OCI-LY7 (cell line): ENCODE measurements at regions not wholly inside any gene's neighbourhood (a gene's known extent, or its start where the extent isn't known, plus 50 kb on each side); places are given as distances from the start of the nearest gene placed in this dataset.

Experiments
- CTCF ChIP-seq: fragments of 200-600 bp; sonication (generic); conservative IDR thresholded peaks from 2 replicates; pipeline ENCODE4 v1.5.1; 2014; ENCODE audit warnings: mild to moderate bottlenecking, antibody characterized with exemption, low read length, moderate library complexity, mixed read lengths
- EZH2phosphoT487 ChIP-seq: fragments of 200-600 bp; sonication (generic); IDR thresholded peaks from 2 replicates; pipeline ENCODE4 v1.6.1; 2018; ENCODE audit warnings: low read depth, borderline replicate concordance, mild to moderate bottlenecking, mixed run types, antibody characterized with exemption, low read length, moderate library complexity, mixed read lengths

GRCh38 chr7:39880556-39880955 is 69.5 kb upstream of the CDK13 start:
- no peak for TF ChIP-seq CTCF
- no peak for TF ChIP-seq EZH2phosphoT487
